ENCODE measurements at regions not wholly inside any gene's neighbourhood (a gene's known extent, or its start where the extent isn't known, plus 50 kb on each side); places are given as distances from the start of the nearest gene placed in this dataset.

DNA sequence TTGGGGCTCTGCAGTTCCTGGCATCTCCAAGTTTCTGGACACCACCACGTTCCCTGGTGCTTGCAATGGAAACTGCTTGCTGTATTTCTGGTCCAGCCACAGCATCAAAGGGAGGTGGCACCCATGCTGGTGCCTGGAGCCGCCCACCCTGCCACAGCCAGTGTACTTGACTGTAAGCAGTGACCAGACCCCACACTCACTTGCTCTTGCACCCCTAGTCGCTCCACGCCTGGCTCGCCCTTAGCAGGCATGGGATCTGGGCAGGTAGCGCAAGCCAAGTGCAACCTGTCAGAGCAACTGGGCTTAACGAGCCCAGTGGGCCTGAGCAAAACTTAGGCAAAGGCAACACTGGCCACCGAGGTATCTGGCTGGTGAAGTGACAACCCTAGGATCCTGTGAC, 648.2 kb upstream of the PCDH9 start:
- Mint-ChIP-seq H3K27ac (no peak overlapping the region), H3K27me3 (no peaks in the 10 kb centered on the region), H3K4me3 (ENCODE audit: low read depth) (no peak overlapping the region), H3K9me3 (ENCODE audit: low read depth) (peaks cover 3% of the 10 kb centered on the region), H3K4me1 (ENCODE audit: low read depth) (no peaks in the 10 kb centered on the region), H3K36me3 (ENCODE audit: insufficient read depth) (no peaks in the 10 kb centered on the region)
- TF ChIP-seq, protein P1, sequence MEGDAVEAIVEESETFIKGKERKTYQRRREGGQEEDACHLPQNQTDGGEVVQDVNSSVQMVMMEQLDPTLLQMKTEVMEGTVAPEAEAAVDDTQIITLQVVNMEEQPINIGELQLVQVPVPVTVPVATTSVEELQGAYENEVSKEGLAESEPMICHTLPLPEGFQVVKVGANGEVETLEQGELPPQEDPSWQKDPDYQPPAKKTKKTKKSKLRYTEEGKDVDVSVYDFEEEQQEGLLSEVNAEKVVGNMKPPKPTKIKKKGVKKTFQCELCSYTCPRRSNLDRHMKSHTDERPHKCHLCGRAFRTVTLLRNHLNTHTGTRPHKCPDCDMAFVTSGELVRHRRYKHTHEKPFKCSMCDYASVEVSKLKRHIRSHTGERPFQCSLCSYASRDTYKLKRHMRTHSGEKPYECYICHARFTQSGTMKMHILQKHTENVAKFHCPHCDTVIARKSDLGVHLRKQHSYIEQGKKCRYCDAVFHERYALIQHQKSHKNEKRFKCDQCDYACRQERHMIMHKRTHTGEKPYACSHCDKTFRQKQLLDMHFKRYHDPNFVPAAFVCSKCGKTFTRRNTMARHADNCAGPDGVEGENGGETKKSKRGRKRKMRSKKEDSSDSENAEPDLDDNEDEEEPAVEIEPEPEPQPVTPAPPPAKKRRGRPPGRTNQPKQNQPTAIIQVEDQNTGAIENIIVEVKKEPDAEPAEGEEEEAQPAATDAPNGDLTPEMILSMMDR (IDR thresholded peaks at IDR 0.05; ENCODE audit: unreplicated experiment): no peak
- no peak for DNase-seq (ENCODE audit: low spot score, unreplicated experiment)

DNA sequence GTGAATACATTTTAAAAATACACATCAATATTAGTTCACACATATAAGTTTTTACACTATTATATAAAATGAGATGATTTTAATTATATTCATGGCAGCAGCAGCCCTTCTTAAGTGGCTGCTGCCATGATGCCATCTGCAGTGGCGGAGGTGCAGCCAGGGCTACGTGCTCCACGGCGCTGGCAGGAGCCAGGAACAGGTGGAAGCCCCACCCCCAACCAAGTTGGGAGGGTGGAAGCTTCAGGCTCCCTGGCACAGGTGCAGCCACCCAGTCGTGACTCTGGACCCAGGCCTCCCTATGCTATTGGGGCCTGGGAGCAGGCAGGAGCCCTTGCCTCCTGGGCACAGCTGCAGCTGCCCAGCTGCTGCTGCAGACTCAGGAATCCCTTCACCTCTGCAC, 646.9 kb upstream of the PCDH9 start:
- Mint-ChIP-seq H3K4me3 (ENCODE audit: low read depth) (no peak overlapping the region), H3K36me3 (ENCODE audit: insufficient read depth) (no peaks in the 10 kb centered on the region)

DNA sequence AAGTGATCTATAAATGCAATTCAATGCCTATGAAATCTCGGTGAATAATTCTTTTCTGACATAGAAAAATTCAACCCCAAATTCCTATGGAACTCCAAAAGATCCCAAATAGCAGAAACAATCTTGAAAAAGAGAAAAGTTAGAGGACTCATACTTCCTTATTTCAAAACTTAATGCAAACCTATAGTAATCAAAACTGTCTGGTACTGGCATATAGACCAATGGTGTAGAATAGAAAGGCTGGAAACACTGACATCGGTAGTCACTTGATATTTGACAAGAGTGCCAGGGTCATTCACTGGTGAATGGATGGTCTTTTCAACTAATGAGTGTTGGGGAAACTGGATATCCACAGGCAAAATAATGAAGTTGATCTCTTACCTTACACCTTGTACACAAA, 637.1 kb upstream of the PCDH9 start:
- Mint-ChIP-seq H3K27me3 (no peaks in the 10 kb centered on the region), H3K4me1 (ENCODE audit: low read depth) (peaks cover 6% of the 10 kb centered on the region), H3K9me3 (ENCODE audit: low read depth) (peaks cover 10% of the 10 kb centered on the region), H3K4me3 (ENCODE audit: low read depth) (no peak overlapping the region), H3K27ac (no peak overlapping the region), H3K36me3 (ENCODE audit: insufficient read depth) (no peaks in the 10 kb centered on the region)
- TF ChIP-seq, protein P1 (IDR thresholded peaks at IDR 0.05; ENCODE audit: unreplicated experiment): no peak
- no peak for DNase-seq (ENCODE audit: low spot score, unreplicated experiment)

More for the DNA sequence above, 646.9 kb upstream of the PCDH9 start:
- peaks cover 3% of the 10 kb centered on the region for H3K9me3 Mint-ChIP-seq (ENCODE audit: low read depth)
- no peak for DNase-seq (ENCODE audit: low spot score, unreplicated experiment)
- TF ChIP-seq, protein P1 (IDR thresholded peaks at IDR 0.05; ENCODE audit: unreplicated experiment): no peak
- no peak overlapping the region for H3K27ac Mint-ChIP-seq
- H3K27me3 Mint-ChIP-seq: peaks cover 4% of the 10 kb centered on the region
- H3K4me1 Mint-ChIP-seq (ENCODE audit: low read depth): no peaks in the 10 kb centered on the region

DNA sequence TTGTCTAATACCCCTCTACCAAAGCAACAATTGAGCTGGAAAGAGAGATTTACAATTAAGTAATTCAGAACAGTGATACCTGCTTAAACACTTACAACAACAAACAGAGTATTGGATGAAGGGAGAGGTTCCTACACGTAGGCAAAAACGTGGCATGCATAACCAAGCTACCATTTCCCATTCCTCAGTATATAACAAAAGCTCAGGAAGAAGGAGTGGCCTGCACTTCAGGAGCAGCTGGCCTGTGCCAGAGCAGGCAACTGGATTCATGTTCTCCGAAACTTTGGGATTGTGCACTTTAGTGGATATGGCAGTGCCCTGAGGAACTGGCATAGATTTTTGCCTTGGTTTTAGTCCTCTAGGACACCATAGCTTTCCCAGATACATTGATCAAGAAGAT, 630.2 kb upstream of the PCDH9 start:
- H3K4me3 Mint-ChIP-seq (ENCODE audit: low read depth): no peak overlapping the region
- H3K27ac Mint-ChIP-seq: no peak overlapping the region
- H3K4me1 Mint-ChIP-seq (ENCODE audit: low read depth): peaks cover 4% of the 10 kb centered on the region
- no peaks in the 10 kb centered on the region for H3K36me3 Mint-ChIP-seq (ENCODE audit: insufficient read depth)
- peaks cover 5% of the 10 kb centered on the region for H3K9me3 Mint-ChIP-seq (ENCODE audit: low read depth)
- TF ChIP-seq, protein P1 (IDR thresholded peaks at IDR 0.05; ENCODE audit: unreplicated experiment): no peak
- DNase-seq (ENCODE audit: low spot score, unreplicated experiment): no peak
- H3K27me3 Mint-ChIP-seq: peaks cover 36% of the 10 kb centered on the region

DNA sequence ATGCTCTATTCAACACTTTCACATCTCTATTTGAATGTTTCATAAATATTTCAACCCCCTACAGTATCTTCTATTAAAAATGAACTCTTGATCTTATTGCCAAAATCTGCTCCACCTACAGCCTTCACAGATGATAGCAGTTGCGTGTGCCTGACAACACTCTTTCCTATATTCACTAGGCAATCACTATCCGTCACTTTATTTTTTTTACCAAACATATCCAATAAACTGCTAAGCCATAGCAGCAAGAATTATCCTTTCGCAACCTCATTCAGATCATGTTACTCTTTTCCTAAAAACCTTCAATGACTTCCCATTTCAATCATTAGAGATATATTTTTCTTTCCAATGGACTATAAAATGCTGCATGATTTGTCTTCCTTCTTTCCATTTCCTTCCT, 629.8 kb upstream of the PCDH9 start:
- TF ChIP-seq, protein P1 (IDR thresholded peaks at IDR 0.05; ENCODE audit: unreplicated experiment): no peak
- peaks cover 8% of the 10 kb centered on the region for H3K4me1 Mint-ChIP-seq (ENCODE audit: low read depth)
- H3K9me3 Mint-ChIP-seq (ENCODE audit: low read depth): peaks cover 2% of the 10 kb centered on the region
- H3K4me3 Mint-ChIP-seq (ENCODE audit: low read depth): no peak overlapping the region
- no peak overlapping the region for H3K27ac Mint-ChIP-seq
- H3K27me3 Mint-ChIP-seq: peaks cover 36% of the 10 kb centered on the region
- DNase-seq (ENCODE audit: low spot score, unreplicated experiment): no peak
- no peaks in the 10 kb centered on the region for H3K36me3 Mint-ChIP-seq (ENCODE audit: insufficient read depth)

All from progenitor cell of endocrine pancreas (in vitro differentiated cells).